Fibroblast of lung (primary cell): ENCODE measurements at regions not wholly inside any gene's neighbourhood (a gene's known extent, or its start where the extent isn't known, plus 50 kb on each side); places are given as distances from the start of the nearest gene placed in this dataset.

Source experiments
- DNase-seq, 2 donors: peaks; one replicate each; pipeline versions ENCODE4 v3.0.0 to v3.0.0-alpha.2; 2010; ENCODE audit warnings: low read depth in 2 of 2
- H2AFZ ChIP-seq: 2 replicates; pipeline ENCODE4 v1.5.1; 2012; ENCODE audit warnings: low read length, control low read depth, inconsistent platforms
- H3K27ac ChIP-seq: 2 replicates; pipeline ENCODE4 v1.5.1; 2011; ENCODE audit warnings: low read length, control low read depth; ENCODE audit not compliant: insufficient read depth
- H3K27me3 ChIP-seq: 2 replicates; pipeline ENCODE4 v1.5.1; 2011; ENCODE audit warnings: mild to moderate bottlenecking, low read length; ENCODE audit not compliant: control insufficient read depth, insufficient read depth
- H3K36me3 ChIP-seq: 2 replicates; pipeline ENCODE4 v1.5.1; 2011; ENCODE audit warnings: low read length; ENCODE audit not compliant: control insufficient read depth, insufficient read depth
- H3K4me1 ChIP-seq: 2 replicates; pipeline ENCODE4 v1.5.1; 2011; ENCODE audit warnings: low read length; ENCODE audit not compliant: control insufficient read depth, insufficient read depth; ENCODE audit errors: extremely low read depth
- H3K4me2 ChIP-seq: 2 replicates; pipeline ENCODE4 v1.5.1; 2011; ENCODE audit warnings: low read length, control low read depth; ENCODE audit not compliant: insufficient read depth; ENCODE audit errors: extremely low read depth
- H3K4me3 ChIP-seq, 4 experiments: fragments of 200-600 bp in 1 of 4; sonication (generic) in 1 of 4; replicated peaks in 1 of 4; 2 replicates each; pipeline ENCODE4 v1.5.1; 2011 to 2016; ENCODE audit warnings: low read length in 4 of 4, low read depth in 3 of 4, mild to moderate bottlenecking in 3 of 4, control low read depth in 2 of 4, inconsistent platforms in 1 of 4, mixed read lengths in 1 of 4; ENCODE audit not compliant: insufficient read depth in 1 of 4; ENCODE audit errors: control extremely low read depth in 1 of 4
- H3K79me2 ChIP-seq: 2 replicates; pipeline ENCODE4 v1.5.1; 2012; ENCODE audit warnings: mild to moderate bottlenecking, low read length, inconsistent platforms; ENCODE audit not compliant: control insufficient read depth, insufficient read depth
- H3K9ac ChIP-seq: 2 replicates; pipeline ENCODE4 v1.5.1; 2011; ENCODE audit warnings: mild to moderate bottlenecking, low read length, control low read depth; ENCODE audit not compliant: insufficient read depth
- H3K9me3 ChIP-seq: 2 replicates; pipeline ENCODE4 v1.5.1; 2012; ENCODE audit warnings: low read depth, low read length; ENCODE audit not compliant: control insufficient read depth, insufficient read depth
- H4K20me1 ChIP-seq: 2 replicates; pipeline ENCODE4 v1.5.1; 2011; ENCODE audit warnings: low read length; ENCODE audit not compliant: control insufficient read depth, insufficient read depth; ENCODE audit errors: extremely low read depth
- EZH2 ChIP-seq: IDR thresholded peaks from 2 replicates; pipeline ENCODE4 v1.5.1; 2012; ENCODE audit warnings: low read length, control low read depth, mild to moderate bottlenecking; ENCODE audit errors: missing control alignments
- TF ChIP-seq, protein P1 (sequence below), 2 donors: IDR thresholded peaks in 1 of 2; conservative IDR thresholded peaks in 1 of 2; 1 replicate in 1 of 2; 2 replicates in 1 of 2; pipeline ENCODE4 v1.5.1; 2011 to 2012; ENCODE audit warnings: low read length in 2 of 2, control low read depth in 1 of 2, inconsistent platforms in 1 of 2, low read depth in 1 of 2, mild to moderate bottlenecking in 1 of 2

- no peak overlapping the region for H3K27ac ChIP-seq
- no peaks in the 10 kb centered on the region for H4K20me1 ChIP-seq
- no peaks in the 10 kb centered on the region for H3K4me1 ChIP-seq
- no peaks in the 10 kb centered on the region for H3K79me2 ChIP-seq
- no peak overlapping the region for H3K4me3 ChIP-seq
- H3K9me3 ChIP-seq: no peaks in the 10 kb centered on the region
- no peak overlapping the region for H3K4me2 ChIP-seq
- TF ChIP-seq EZH2: no peak
- TF ChIP-seq, protein P1, sequence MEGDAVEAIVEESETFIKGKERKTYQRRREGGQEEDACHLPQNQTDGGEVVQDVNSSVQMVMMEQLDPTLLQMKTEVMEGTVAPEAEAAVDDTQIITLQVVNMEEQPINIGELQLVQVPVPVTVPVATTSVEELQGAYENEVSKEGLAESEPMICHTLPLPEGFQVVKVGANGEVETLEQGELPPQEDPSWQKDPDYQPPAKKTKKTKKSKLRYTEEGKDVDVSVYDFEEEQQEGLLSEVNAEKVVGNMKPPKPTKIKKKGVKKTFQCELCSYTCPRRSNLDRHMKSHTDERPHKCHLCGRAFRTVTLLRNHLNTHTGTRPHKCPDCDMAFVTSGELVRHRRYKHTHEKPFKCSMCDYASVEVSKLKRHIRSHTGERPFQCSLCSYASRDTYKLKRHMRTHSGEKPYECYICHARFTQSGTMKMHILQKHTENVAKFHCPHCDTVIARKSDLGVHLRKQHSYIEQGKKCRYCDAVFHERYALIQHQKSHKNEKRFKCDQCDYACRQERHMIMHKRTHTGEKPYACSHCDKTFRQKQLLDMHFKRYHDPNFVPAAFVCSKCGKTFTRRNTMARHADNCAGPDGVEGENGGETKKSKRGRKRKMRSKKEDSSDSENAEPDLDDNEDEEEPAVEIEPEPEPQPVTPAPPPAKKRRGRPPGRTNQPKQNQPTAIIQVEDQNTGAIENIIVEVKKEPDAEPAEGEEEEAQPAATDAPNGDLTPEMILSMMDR (conservative IDR thresholded peaks at IDR 0.05 in 1 of 2, IDR thresholded peaks at IDR 0.05 in 1 of 2; ENCODE audit: low read depth in 1 of 2, low read length in 2 of 2): no peak
- no peaks in the 10 kb centered on the region for H3K27me3 ChIP-seq
- no peak for DNase-seq
- H3K9ac ChIP-seq: no peak overlapping the region
- no peaks in the 10 kb centered on the region for H3K36me3 ChIP-seq
- no peak overlapping the region for H2AFZ ChIP-seq
Measured at GRCh38 chrX:42691196-42691595, 86.8 kb downstream of the PPP1R2C start.

DNA sequence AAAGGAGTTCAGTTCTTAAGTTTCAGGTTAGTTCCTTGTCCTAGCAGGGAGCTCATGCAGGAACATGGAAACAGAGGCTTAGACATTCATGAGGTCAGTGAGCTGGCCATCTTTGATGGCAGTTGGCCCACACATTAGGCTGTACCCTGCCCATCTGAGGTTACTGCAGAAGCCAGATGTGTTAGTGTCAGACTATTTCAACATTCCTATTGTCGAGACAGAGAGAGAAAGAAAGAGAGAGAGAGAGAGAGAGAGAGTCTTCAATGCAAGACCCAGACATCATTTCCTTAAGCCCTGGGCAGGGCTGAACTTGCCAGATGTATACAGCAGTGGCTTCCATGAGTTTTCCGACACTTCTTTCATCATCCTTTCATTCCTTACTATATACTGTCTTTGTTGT, 91.3 kb downstream of the PPP1R2C start:
- Histone ChIP-seq H3K27me3 (no peaks in the 10 kb centered on the region), H2AFZ (no peak overlapping the region), H3K9me3 (no peaks in the 10 kb centered on the region), H3K27ac (no peak overlapping the region), H3K4me3 (no peak overlapping the region), H3K9ac (no peak overlapping the region), H4K20me1 (no peaks in the 10 kb centered on the region), H3K36me3 (no peaks in the 10 kb centered on the region), H3K4me1 (no peaks in the 10 kb centered on the region), H3K4me2 (no peak overlapping the region), H3K79me2 (no peaks in the 10 kb centered on the region)
- TF ChIP-seq EZH2: no peak
- TF ChIP-seq, protein P1 (conservative IDR thresholded peaks at IDR 0.05 in 1 of 2, IDR thresholded peaks at IDR 0.05 in 1 of 2; ENCODE audit: low read depth in 1 of 2, low read length in 2 of 2): no peak
- DNase-seq: no peak

GRCh38 chrX:42686296-42686695, 91.7 kb downstream of the PPP1R2C start:
- TF ChIP-seq, protein P1 (conservative IDR thresholded peaks at IDR 0.05 in 1 of 2, IDR thresholded peaks at IDR 0.05 in 1 of 2; ENCODE audit: low read depth in 1 of 2, low read length in 2 of 2): no peak
- no peak for TF ChIP-seq EZH2
- H3K4me3 ChIP-seq: no peak overlapping the region
- no peak overlapping the region for H3K27ac ChIP-seq
- H4K20me1 ChIP-seq: no peaks in the 10 kb centered on the region
- H3K36me3 ChIP-seq: no peaks in the 10 kb centered on the region
- no peaks in the 10 kb centered on the region for H3K79me2 ChIP-seq
- no peak overlapping the region for H3K4me2 ChIP-seq
- H2AFZ ChIP-seq: no peak overlapping the region
- H3K27me3 ChIP-seq: no peaks in the 10 kb centered on the region
- no peaks in the 10 kb centered on the region for H3K9me3 ChIP-seq
- H3K9ac ChIP-seq: no peak overlapping the region
- no peaks in the 10 kb centered on the region for H3K4me1 ChIP-seq
- no peak for DNase-seq
